Kidney glomerular epithelial cell (primary cell): ENCODE measurements at regions not wholly inside any gene's neighbourhood (a gene's known extent, or its start where the extent isn't known, plus 50 kb on each side); places are given as distances from the start of the nearest gene placed in this dataset.

Experiments used
- DNase-seq: peaks from one replicate; lab custom pipeline; 2025; lab: John Stamatoyannopoulos, UW

DNA sequence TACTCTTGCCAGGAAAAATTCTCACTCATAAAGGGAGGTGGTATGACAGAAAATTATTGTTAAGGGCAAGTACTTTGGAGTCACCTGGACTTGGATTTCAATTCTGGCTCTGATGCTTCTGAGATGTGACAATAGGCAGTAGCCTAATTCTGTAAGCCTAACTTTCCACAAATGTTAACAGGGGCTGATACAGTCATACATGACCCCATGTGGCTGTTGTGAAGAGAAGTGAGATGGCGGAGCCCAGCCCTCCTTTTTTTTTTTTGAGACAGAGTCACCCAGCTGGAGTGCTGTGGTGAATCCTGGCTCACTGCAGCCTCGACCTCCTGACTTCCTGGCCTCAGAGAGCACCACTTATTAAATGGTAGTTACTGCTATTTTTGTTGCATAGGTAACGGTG, 54.4 kb upstream of the IRF2 start:
- no peak for DNase-seq

DNA sequence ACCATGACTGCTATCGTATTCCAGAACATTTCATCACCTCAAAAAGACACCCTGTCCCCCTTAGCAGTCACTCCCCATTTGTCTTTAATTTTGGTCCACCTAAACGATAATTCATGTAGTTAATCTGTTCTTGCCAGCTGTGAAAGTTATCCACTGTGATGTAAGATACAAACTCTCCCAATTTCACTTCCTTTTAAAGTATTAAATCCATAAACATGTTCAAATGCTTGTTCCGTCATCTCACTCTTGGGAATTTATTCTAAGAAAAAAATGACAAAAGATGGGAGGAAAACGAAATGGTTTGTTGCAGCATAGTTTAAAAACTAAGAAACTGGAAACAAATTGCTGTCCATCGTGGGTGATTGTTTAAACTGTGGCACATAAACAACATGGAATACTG, 53.7 kb upstream of the IRF2 start:
- DNase-seq: no peak

DNA sequence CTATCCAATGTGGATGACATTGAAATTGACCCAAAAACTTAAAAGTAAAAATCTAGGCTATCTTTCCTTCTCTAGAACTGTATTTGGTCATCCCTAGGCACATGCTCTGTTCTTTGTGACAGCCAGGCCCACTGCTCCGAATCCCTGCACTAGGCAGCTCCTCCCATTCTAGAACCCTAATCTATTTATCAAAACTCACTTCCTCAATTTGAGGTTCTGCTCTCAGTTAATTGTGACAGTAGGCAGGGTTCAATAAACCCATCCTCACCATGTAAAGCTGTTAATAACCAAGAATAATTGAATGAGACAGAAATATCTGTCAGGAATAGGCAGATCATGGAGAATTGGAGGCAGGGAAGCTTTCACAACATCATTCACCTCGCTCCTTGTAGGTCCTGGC, 51.9 kb upstream of the IRF2 start:
- DNase-seq: no peak
